ENCODE measurements at regions not wholly inside any gene's neighbourhood (a gene's known extent, or its start where the extent isn't known, plus 50 kb on each side); places are given as distances from the start of the nearest gene placed in this dataset.

DNA sequence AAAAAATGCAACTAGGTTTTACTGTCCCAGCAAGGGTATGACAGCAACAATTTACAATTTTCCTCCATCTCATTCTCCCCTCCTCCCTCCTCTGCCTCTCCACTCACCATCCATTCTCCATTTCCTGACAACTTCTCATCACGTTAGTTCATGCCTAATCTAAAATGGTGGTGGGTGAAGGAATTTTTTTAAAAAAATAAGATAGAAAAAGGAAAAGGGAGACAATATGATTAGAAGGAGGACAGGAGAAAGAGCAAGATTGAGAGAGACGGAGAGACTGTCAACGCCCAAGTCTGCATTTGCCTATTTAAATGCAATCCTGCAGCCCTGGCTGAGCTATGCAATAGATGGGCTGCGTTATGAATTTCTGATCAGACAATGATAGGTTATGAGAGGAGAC, 380.7 kb upstream of the PSMD7 start:
- Histone ChIP-seq H3K9me3 (ENCODE audit: control insufficient read depth, low read length) (no peaks in the 10 kb centered on the region), H3K36me3 (ENCODE audit: control insufficient read depth, insufficient read depth, low read length) (no peaks in the 10 kb centered on the region), H3K4me1 (ENCODE audit: control insufficient read depth, insufficient read depth, low read length) (no peaks in the 10 kb centered on the region), H3K9ac (ENCODE audit: low read length) (no peak overlapping the region), H3K27me3 (ENCODE audit: control insufficient read depth, insufficient read depth, low read length) (peaks cover 4% of the 10 kb centered on the region), H3K4me3 (ENCODE audit: low read length) (no peak overlapping the region)

DNA sequence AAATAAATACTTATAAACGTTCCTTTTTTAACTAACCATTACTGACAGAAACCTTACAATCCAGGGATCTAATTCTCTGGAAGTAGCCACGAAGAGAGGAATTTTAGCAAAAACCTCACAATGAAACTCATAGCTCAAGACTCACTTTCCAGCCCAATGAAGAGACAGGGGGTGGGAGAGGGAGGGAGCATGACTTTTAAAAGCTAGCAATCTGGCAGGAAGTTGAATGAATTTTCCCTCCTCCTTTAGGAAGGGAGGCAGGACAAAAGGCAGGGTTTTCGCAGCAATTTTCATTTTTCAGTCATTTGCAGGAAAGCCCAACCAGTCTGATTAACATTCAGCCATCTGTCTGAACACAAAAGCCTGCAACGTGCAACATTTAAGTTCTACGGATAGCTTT, 381.5 kb upstream of the PSMD7 start:
- no peak overlapping the region for H3K9ac ChIP-seq (ENCODE audit: low read length)
- H3K4me1 ChIP-seq (ENCODE audit: control insufficient read depth, insufficient read depth, low read length): no peaks in the 10 kb centered on the region
- H3K27me3 ChIP-seq (ENCODE audit: control insufficient read depth, insufficient read depth, low read length): peaks cover 4% of the 10 kb centered on the region
- H3K36me3 ChIP-seq (ENCODE audit: control insufficient read depth, insufficient read depth, low read length): no peaks in the 10 kb centered on the region
- no peaks in the 10 kb centered on the region for H3K9me3 ChIP-seq (ENCODE audit: control insufficient read depth, low read length)
- H3K4me3 ChIP-seq (ENCODE audit: low read length): no peak overlapping the region

DNA sequence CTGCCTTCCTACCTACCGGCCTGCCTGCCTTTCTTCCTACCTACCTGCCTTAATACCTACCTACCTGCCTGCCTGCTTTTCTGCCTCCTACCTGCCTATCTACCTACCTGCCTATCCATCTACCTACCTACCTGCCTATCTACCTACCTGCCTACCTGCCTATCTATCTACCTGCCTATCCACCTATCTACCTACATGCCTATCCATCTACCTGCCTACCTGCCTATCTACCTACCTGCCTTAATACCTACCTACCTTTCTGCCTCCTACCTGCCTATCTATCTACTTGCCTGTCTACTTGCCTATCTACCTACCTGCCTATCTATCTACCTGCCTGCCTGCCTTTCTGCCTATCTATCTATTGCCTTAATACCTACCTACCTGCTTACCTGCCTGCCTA, 383.8 kb upstream of the PSMD7 start:
- Histone ChIP-seq H3K9me3 (ENCODE audit: control insufficient read depth, low read length) (no peaks in the 10 kb centered on the region), H3K27me3 (ENCODE audit: control insufficient read depth, insufficient read depth, low read length) (peaks cover 4% of the 10 kb centered on the region), H3K9ac (ENCODE audit: low read length) (no peak overlapping the region), H3K36me3 (ENCODE audit: control insufficient read depth, insufficient read depth, low read length) (no peaks in the 10 kb centered on the region), H3K4me1 (ENCODE audit: control insufficient read depth, insufficient read depth, low read length) (no peaks in the 10 kb centered on the region), H3K4me3 (ENCODE audit: low read length) (no peak overlapping the region)

DNA sequence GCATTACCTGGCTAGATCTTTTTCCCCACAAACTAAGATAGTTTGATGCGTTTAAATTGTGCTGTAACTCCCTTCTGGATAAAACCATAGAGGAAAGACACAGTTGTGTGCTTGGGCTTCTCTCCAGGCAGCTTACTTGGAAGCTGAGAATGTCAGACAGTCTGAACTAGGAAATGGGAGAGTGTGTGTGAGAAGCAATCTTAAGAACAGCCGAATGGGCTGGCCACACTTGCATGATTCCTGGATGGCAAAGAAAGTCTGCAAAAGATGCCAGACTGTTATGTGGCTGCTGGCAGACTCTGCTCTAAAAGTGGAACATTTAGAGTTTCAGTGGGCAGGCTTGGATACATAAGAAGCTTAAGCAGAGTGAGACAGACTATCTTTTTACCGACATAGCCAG, 384.3 kb upstream of the PSMD7 start:
- no peak overlapping the region for H3K4me3 ChIP-seq (ENCODE audit: low read length)
- no peaks in the 10 kb centered on the region for H3K4me1 ChIP-seq (ENCODE audit: control insufficient read depth, insufficient read depth, low read length)
- no peaks in the 10 kb centered on the region for H3K36me3 ChIP-seq (ENCODE audit: control insufficient read depth, insufficient read depth, low read length)
- H3K27me3 ChIP-seq (ENCODE audit: control insufficient read depth, insufficient read depth, low read length): peaks cover 4% of the 10 kb centered on the region
- H3K9ac ChIP-seq (ENCODE audit: low read length): no peak overlapping the region
- H3K9me3 ChIP-seq (ENCODE audit: control insufficient read depth, low read length): no peaks in the 10 kb centered on the region

DNA sequence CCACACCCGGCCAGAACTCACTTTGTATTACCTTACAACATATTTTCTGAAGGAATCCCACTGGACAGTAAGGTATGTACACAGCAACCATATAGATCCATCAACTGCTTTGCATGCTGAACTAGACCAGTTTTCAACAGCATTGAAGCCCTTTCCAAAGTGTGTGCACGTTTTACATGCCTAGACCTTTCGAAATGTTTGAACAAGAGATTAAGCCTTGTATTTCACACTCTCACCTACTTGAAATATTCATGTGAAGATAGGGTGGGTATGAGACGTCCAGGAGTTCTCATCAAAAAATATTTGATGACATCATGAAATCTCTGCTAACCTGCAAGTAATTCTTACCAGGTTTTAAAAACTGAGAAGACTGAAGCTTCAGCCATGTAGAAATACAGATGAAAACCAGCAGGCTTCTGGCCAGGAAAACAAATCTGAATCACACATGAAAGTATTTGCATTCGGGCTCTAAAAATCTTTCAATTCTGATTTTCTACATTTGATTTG, 387.0 kb upstream of the PSMD7 start:
- Histone ChIP-seq H3K9ac (ENCODE audit: low read length) (no peak overlapping the region), H3K4me1 (ENCODE audit: control insufficient read depth, insufficient read depth, low read length) (no peaks in the 10 kb centered on the region), H3K4me3 (ENCODE audit: low read length) (no peak overlapping the region), H3K27me3 (ENCODE audit: control insufficient read depth, insufficient read depth, low read length) (peaks cover 4% of the 10 kb centered on the region), H3K36me3 (ENCODE audit: control insufficient read depth, insufficient read depth, low read length) (no peaks in the 10 kb centered on the region), H3K9me3 (ENCODE audit: control insufficient read depth, low read length) (no peaks in the 10 kb centered on the region)

DNA sequence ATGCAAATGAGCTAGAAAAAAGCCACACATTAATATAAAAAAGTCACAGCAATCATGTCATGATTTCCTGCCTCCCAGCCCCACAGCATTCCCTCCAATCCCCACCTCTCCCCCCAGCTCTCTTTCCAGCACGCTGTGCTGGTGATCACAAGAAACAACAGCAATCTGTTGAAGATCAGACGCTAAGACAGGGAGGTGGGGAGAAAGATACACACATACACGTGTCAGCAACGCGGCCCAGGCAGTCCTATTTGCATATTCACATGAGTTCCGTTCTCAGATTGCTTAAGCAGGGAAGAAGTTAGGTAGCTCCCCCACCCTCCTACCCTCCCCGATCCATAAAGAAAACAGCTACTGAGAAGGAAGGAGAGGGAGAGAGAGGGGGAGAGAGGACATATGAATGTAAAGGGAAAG, 405.5 kb upstream of the PSMD7 start:
- no peak overlapping the region for H3K9ac ChIP-seq (ENCODE audit: low read length)
- H3K4me3 ChIP-seq (ENCODE audit: low read length): no peak overlapping the region
- H3K36me3 ChIP-seq (ENCODE audit: control insufficient read depth, insufficient read depth, low read length): no peaks in the 10 kb centered on the region
- H3K27me3 ChIP-seq (ENCODE audit: control insufficient read depth, insufficient read depth, low read length): peaks cover 12% of the 10 kb centered on the region
- H3K9me3 ChIP-seq (ENCODE audit: control insufficient read depth, low read length): no peaks in the 10 kb centered on the region
- H3K4me1 ChIP-seq (ENCODE audit: control insufficient read depth, insufficient read depth, low read length): no peaks in the 10 kb centered on the region

GRCh38 chr16:73890186-73891128, 406.2 kb upstream of the PSMD7 start:
- H3K4me3 ChIP-seq (ENCODE audit: low read length): no peak overlapping the region
- peaks cover 12% of the 10 kb centered on the region for H3K27me3 ChIP-seq (ENCODE audit: control insufficient read depth, insufficient read depth, low read length)
- no peaks in the 10 kb centered on the region for H3K4me1 ChIP-seq (ENCODE audit: control insufficient read depth, insufficient read depth, low read length)
- H3K9me3 ChIP-seq (ENCODE audit: control insufficient read depth, low read length): no peaks in the 10 kb centered on the region
- H3K36me3 ChIP-seq (ENCODE audit: control insufficient read depth, insufficient read depth, low read length): no peaks in the 10 kb centered on the region
- no peak overlapping the region for H3K9ac ChIP-seq (ENCODE audit: low read length)

DNA sequence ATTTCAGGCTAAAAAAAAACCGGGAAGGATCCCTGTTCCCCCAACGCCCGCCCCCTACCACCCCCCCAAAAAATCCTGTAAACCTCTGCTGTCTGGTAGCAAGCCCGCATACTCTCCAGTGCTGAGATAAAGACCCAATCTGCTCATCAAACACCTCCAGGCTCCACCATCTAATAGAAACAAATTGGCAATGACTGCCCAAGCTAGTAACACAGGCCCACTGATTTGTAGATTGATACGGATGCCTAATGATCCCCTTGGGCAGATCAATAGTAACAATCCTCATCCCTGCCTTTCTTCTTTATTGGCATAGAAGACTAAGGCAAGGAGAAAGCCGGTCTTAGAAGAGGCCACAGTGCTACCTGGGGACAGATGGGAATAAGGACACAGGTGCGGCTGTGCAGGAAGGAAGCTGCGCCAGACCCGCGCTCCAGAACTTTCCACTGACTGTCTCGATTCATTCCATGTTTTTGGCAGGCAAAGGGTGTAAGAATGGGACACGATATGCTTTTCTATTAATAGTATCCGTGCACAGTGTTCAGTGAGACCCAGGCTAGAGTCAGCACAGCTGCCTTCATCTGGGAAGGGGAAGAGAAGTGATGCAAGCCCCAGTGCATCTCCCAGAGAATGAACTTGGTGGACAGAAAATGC, 407.6 kb upstream of the PSMD7 start:
- peaks cover 12% of the 10 kb centered on the region for H3K27me3 ChIP-seq (ENCODE audit: control insufficient read depth, insufficient read depth, low read length)
- H3K4me3 ChIP-seq (ENCODE audit: low read length): no peak overlapping the region
- no peaks in the 10 kb centered on the region for H3K36me3 ChIP-seq (ENCODE audit: control insufficient read depth, insufficient read depth, low read length)
- no peak overlapping the region for H3K9ac ChIP-seq (ENCODE audit: low read length)
- no peaks in the 10 kb centered on the region for H3K4me1 ChIP-seq (ENCODE audit: control insufficient read depth, insufficient read depth, low read length)
- no peaks in the 10 kb centered on the region for H3K9me3 ChIP-seq (ENCODE audit: control insufficient read depth, low read length)

DNA sequence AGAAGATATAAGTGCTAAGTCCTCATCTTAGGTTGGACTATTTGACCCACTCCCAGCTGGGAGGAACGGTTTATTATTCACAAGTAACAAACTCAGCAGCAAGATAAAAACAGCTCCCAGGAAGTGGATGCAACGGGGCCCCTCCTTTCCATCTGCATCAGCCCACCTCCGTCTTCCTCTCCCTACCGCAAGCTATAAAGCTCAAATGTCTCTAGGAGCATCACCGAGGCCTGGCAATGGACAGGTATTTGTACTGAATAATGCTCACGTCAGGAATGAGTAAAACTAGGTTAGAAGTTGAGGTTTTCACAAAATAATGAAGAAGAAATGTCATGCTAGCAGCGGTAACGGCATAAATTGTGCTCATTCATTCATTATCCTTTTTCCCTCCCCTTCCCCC, 408.7 kb upstream of the PSMD7 start:
- Histone ChIP-seq H3K4me3 (ENCODE audit: low read length) (no peak overlapping the region), H3K9ac (ENCODE audit: low read length) (no peak overlapping the region), H3K36me3 (ENCODE audit: control insufficient read depth, insufficient read depth, low read length) (no peaks in the 10 kb centered on the region), H3K27me3 (ENCODE audit: control insufficient read depth, insufficient read depth, low read length) (peaks cover 12% of the 10 kb centered on the region), H3K9me3 (ENCODE audit: control insufficient read depth, low read length) (no peaks in the 10 kb centered on the region), H3K4me1 (ENCODE audit: control insufficient read depth, insufficient read depth, low read length) (no peaks in the 10 kb centered on the region)

DNA sequence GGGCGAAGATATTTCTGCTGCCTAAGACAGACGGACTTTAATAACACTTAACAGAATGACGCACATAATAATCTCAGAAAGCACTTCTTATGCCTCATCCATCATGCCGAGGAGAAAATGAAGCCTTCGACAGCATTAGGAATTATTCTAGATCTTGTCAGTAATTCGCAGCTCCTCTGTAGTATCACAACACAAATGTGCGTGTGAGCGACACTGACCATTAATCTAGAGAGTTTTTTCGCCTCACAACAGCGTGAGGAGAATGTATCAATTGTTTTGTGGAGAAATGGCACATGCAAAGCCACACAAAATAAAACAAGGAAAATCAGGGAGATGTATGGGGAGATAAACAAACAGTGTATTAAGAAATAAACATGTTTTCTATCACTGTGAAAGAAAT, 410.2 kb upstream of the PSMD7 start:
- Histone ChIP-seq H3K4me3 (ENCODE audit: low read length) (no peak overlapping the region), H3K9me3 (ENCODE audit: control insufficient read depth, low read length) (no peaks in the 10 kb centered on the region), H3K36me3 (ENCODE audit: control insufficient read depth, insufficient read depth, low read length) (no peaks in the 10 kb centered on the region), H3K9ac (ENCODE audit: low read length) (no peak overlapping the region), H3K27me3 (ENCODE audit: control insufficient read depth, insufficient read depth, low read length) (peaks cover 12% of the 10 kb centered on the region), H3K4me1 (ENCODE audit: control insufficient read depth, insufficient read depth, low read length) (no peaks in the 10 kb centered on the region)

DNA sequence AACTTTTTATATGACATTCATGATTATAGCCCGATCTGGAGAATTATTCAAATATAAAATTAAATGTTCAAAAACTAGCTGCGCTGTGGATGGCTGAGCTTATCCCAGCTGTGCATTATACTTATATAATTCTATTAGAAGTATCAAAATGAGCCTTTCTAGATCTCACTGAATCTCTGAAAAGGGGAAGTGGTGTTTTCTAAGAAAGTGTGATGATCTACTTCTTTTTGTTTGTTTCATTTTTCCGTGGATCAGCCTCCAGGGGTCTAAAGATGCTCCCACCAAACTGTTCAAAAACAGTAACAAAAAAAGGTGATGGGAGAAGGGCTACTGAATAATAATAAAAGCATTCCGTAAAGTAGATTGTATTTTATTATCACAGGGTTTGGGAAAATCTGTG, 411.3 kb upstream of the PSMD7 start:
- no peaks in the 10 kb centered on the region for H3K36me3 ChIP-seq (ENCODE audit: control insufficient read depth, insufficient read depth, low read length)
- H3K9ac ChIP-seq (ENCODE audit: low read length): no peak overlapping the region
- H3K9me3 ChIP-seq (ENCODE audit: control insufficient read depth, low read length): no peaks in the 10 kb centered on the region
- H3K4me1 ChIP-seq (ENCODE audit: control insufficient read depth, insufficient read depth, low read length): no peaks in the 10 kb centered on the region
- no peak overlapping the region for H3K4me3 ChIP-seq (ENCODE audit: low read length)
- H3K27me3 ChIP-seq (ENCODE audit: control insufficient read depth, insufficient read depth, low read length): peaks cover 7% of the 10 kb centered on the region

DNA sequence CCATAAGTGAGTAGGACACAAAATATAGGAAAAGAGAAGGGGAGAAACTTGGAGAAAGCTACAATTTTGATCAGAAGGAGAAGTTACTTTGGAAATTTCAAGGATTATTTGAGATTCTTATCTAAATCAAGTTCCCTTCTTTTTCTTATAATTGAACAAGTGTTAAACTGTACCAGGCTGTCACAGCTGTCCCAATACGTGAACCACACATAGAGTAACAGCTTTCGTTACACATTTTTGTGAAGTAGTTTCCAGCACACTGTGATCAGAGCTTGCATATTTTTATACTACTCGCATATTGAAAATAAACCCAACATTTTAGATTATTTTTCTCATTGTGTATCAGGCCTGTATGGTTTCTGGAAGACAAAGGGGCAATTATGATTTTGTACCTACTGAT, 412.8 kb upstream of the PSMD7 start:
- Histone ChIP-seq H3K36me3 (ENCODE audit: control insufficient read depth, insufficient read depth, low read length) (no peaks in the 10 kb centered on the region), H3K4me3 (ENCODE audit: low read length) (no peak overlapping the region), H3K9ac (ENCODE audit: low read length) (no peak overlapping the region), H3K9me3 (ENCODE audit: control insufficient read depth, low read length) (no peaks in the 10 kb centered on the region), H3K4me1 (ENCODE audit: control insufficient read depth, insufficient read depth, low read length) (no peaks in the 10 kb centered on the region), H3K27me3 (ENCODE audit: control insufficient read depth, insufficient read depth, low read length) (peaks cover 4% of the 10 kb centered on the region)
